Stimulated activated CD8-positive, alpha-beta memory T cell treated with anti-CD3 and anti-CD28 coated beads, Interleukin-4, amount 100 ng/mL, for 48 hours (primary cell): ENCODE measurements at regions not wholly inside any gene's neighbourhood (a gene's known extent, or its start where the extent isn't known, plus 50 kb on each side); places are given as distances from the start of the nearest gene placed in this dataset.
"Not testable (repeated sequence)": the region's sequence is repeated elsewhere in the genome, so short reads cannot be mapped to it uniquely, and the experiment has no call there.

Experiments
- DNase-seq: peaks from one replicate; pipeline ENCODE4 v3.0.0-alpha.2; 2020

GRCh38 chr13:72657379-72657778 lies 70.0 kb downstream of the MZT1 start:
- no peak for DNase-seq

- DNase-seq: no peak
These were observed 71.1 kb downstream of the MZT1 start for GRCh38 chr13:72656357-72656756.

- no peak for DNase-seq
These were observed 73.9 kb downstream of the MZT1 start for GRCh38 chr13:72653506-72653905.

- no peak for DNase-seq
These were observed 74.7 kb downstream of the MZT1 start for GRCh38 chr13:72652681-72653080.

- DNase-seq: no peak
These were observed 76.3 kb downstream of the MZT1 start for GRCh38 chr13:72651144-72651543.

GRCh38 chr13:72650051-72650700 lies 77.3 kb downstream of the MZT1 start:
- no peak for DNase-seq

- no peak for DNase-seq
These were observed 78.8 kb downstream of the MZT1 start for GRCh38 chr13:72648513-72649065.

- DNase-seq: no peak
These were observed 80.0 kb downstream of the MZT1 start for GRCh38 chr13:72647422-72647821.

- no peak for DNase-seq
These were observed 81.9 kb downstream of the MZT1 start for GRCh38 chr13:72645521-72645920.

- peak; percentile 82 for DNase-seq
These were observed 84.0 kb downstream of the MZT1 start for GRCh38 chr13:72643311-72643989.

- no peak for DNase-seq
These were observed 88.1 kb downstream of the MZT1 start for GRCh38 chr13:72639377-72639776.

- no peak for DNase-seq
These were observed 89.2 kb downstream of the MZT1 start for GRCh38 chr13:72638059-72638815.

- no peak for DNase-seq
These were observed 89.9 kb downstream of the MZT1 start for GRCh38 chr13:72637561-72637960.

GRCh38 chr13:72634859-72635258 lies 92.6 kb downstream of the MZT1 start:
- DNase-seq: no peak

- DNase-seq: no peak
These were observed 104.9 kb downstream of the MZT1 start for GRCh38 chr13:72622546-72622945.

- no peak for DNase-seq
These were observed 106.6 kb downstream of the MZT1 start for GRCh38 chr13:72620874-72621273.

- no peak for DNase-seq
These were observed 109.5 kb downstream of the MZT1 start for GRCh38 chr13:72617951-72618350.

GRCh38 chr13:72617186-72617585 lies 110.2 kb downstream of the MZT1 start:
- no peak for DNase-seq

- DNase-seq: not testable (repeated sequence)
These were observed 117.1 kb downstream of the MZT1 start for GRCh38 chr13:72610251-72610891.

- no peak for DNase-seq
These were observed 128.2 kb downstream of the MZT1 start for GRCh38 chr13:72599178-72599743.

- no peak for DNase-seq
These were observed 137.2 kb downstream of the MZT1 start for GRCh38 chr13:72590091-72590740.

- no peak for DNase-seq
These were observed 140.9 kb downstream of the MZT1 start for GRCh38 chr13:72586518-72586917.
